SU-DHL-6 (cell line): ENCODE measurements at regions not wholly inside any gene's neighbourhood (a gene's known extent, or its start where the extent isn't known, plus 50 kb on each side); places are given as distances from the start of the nearest gene placed in this dataset.

Experiments used
- H2AFZ ChIP-seq: fragments of 200-600 bp; sonication (generic); 2 replicates; pipeline ENCODE4 v1.6.1; 2014; ENCODE audit warnings: low read depth, mild to moderate bottlenecking, moderate library complexity, mixed read lengths, antibody characterized with exemption, low read length; ENCODE audit not compliant: severe bottlenecking
- H3F3A ChIP-seq: fragments of 200-600 bp; shearing (Covaris generic); 2 replicates; pipeline ENCODE4 v1.6.0; 2016; ENCODE audit warnings: antibody characterized with exemption, mild to moderate bottlenecking; ENCODE audit not compliant: insufficient read depth
- H3K27ac ChIP-seq: fragments of 200-600 bp; sonication (generic); 2 replicates; pipeline ENCODE4 v1.5.1; 2016; ENCODE audit warnings: low read depth, mild to moderate bottlenecking, low read length, moderate library complexity, mixed read lengths
- H3K27me3 ChIP-seq: fragments of 200-600 bp; sonication (generic), shearing (Covaris generic); 2 replicates; pipeline ENCODE4 v1.6.0; 2014; ENCODE audit warnings: mild to moderate bottlenecking, low read length
- H3K36me3 ChIP-seq: fragments of 200-600 bp; sonication (generic); 2 replicates; pipeline ENCODE4 v1.6.1; 2014; ENCODE audit warnings: mild to moderate bottlenecking, low read length, mixed read lengths
- H3K4me2 ChIP-seq: fragments of 300-600, 200-600 bp; shearing (Covaris generic), sonication (generic); 2 replicates; pipeline ENCODE4 v1.6.0; 2014; ENCODE audit warnings: low read length, low read depth, mild to moderate bottlenecking; ENCODE audit not compliant: poor library complexity, severe bottlenecking
- H3K4me3 ChIP-seq: fragments of 200-600 bp; sonication (generic); 2 replicates; pipeline ENCODE4 v1.5.1; 2014; ENCODE audit warnings: antibody characterized with exemption, low read length, mild to moderate bottlenecking, mixed read lengths; ENCODE audit not compliant: insufficient read depth, poor library complexity, severe bottlenecking
- H3K79me2 ChIP-seq: fragments of 200-600 bp; sonication (generic); 2 replicates; pipeline ENCODE4 v1.6.1; 2014; ENCODE audit warnings: mild to moderate bottlenecking, low read length, moderate library complexity; ENCODE audit not compliant: insufficient read depth
- H3K9ac ChIP-seq: fragments of 200-600 bp; sonication (generic); 2 replicates; pipeline ENCODE4 v1.7.0; 2014; ENCODE audit warnings: mild to moderate bottlenecking, low read length
- H3K9me2 ChIP-seq: fragments of 200-600 bp; sonication (generic); replicated peaks from 2 replicates; pipeline ENCODE4 v1.6.1; 2014; ENCODE audit warnings: low read length; ENCODE audit not compliant: insufficient read depth
- H3K9me3 ChIP-seq: fragments of 200-600 bp; sonication (generic); 2 replicates; pipeline ENCODE4 v1.6.1; 2014; ENCODE audit warnings: low read length, mixed read lengths; ENCODE audit not compliant: insufficient read depth
- H4K20me1 ChIP-seq: fragments of 200-600 bp; sonication (generic); 2 replicates; pipeline ENCODE4 v1.6.1; 2014; ENCODE audit warnings: low read depth, mild to moderate bottlenecking, antibody characterized with exemption, low read length, moderate library complexity, mixed read lengths
- CTCF ChIP-seq: fragments of 200-600 bp; sonication (generic); IDR thresholded peaks from one replicate; pipeline ENCODE4 v1.5.1; 2017; ENCODE audit warnings: antibody characterized with exemption, mild to moderate bottlenecking, low read length, moderate library complexity; ENCODE audit not compliant: insufficient read depth, poor library complexity, severe bottlenecking
- EZH2phosphoT487 ChIP-seq: fragments of 200-600 bp; sonication (generic), shearing (Covaris generic); conservative IDR thresholded peaks from 2 replicates; pipeline ENCODE4 v1.6.1; 2018; ENCODE audit warnings: mild to moderate bottlenecking, antibody characterized with exemption, low read length, moderate library complexity, mixed read lengths

GRCh38 chr2:183522489-183523266, 398.4 kb downstream of the NUP35 start:
- no peak overlapping the region for H3K9ac ChIP-seq
- no peaks in the 10 kb centered on the region for H3K9me2 ChIP-seq
- H3K36me3 ChIP-seq = 0 out of 2 replicates have a peak, but pooled peaks cover 5% of the 10 kb centered on the region
- H4K20me1 ChIP-seq = no peaks in the 10 kb centered on the region
- H3K4me2 ChIP-seq = no peak overlapping the region
- no peak overlapping the region for H3K27ac ChIP-seq
- no peak for TF ChIP-seq CTCF
- TF ChIP-seq EZH2phosphoT487 = no peak
- H3K27me3 ChIP-seq = no peaks in the 10 kb centered on the region
- H3K79me2 ChIP-seq = no peaks in the 10 kb centered on the region
- no peak overlapping the region for H2AFZ ChIP-seq
- no peaks in the 10 kb centered on the region for H3K9me3 ChIP-seq
- H3F3A ChIP-seq = no peaks in the 10 kb centered on the region
- no peak overlapping the region for H3K4me3 ChIP-seq

- no peaks in the 10 kb centered on the region for H3K79me2 ChIP-seq
- H3K4me2 ChIP-seq = no peak overlapping the region
- no peak overlapping the region for H3K27ac ChIP-seq
- H3K36me3 ChIP-seq = no peaks in the 10 kb centered on the region
- H3K4me3 ChIP-seq = no peak overlapping the region
- no peak overlapping the region for H2AFZ ChIP-seq
- no peaks in the 10 kb centered on the region for H3K9me3 ChIP-seq
- H3K9ac ChIP-seq = no peak overlapping the region
- H3F3A ChIP-seq = no peaks in the 10 kb centered on the region
- no peaks in the 10 kb centered on the region for H3K27me3 ChIP-seq
- H4K20me1 ChIP-seq = no peaks in the 10 kb centered on the region
- no peak for TF ChIP-seq CTCF
- no peak for TF ChIP-seq EZH2phosphoT487
- no peaks in the 10 kb centered on the region for H3K9me2 ChIP-seq
Observed at GRCh38 chr2:183530333-183530901, 406.2 kb downstream of the NUP35 start.

GRCh38 chr2:183532514-183532913, 408.3 kb downstream of the NUP35 start:
- H3K27me3 ChIP-seq = no peaks in the 10 kb centered on the region
- H3K9me3 ChIP-seq = no peaks in the 10 kb centered on the region
- TF ChIP-seq EZH2phosphoT487 (no peak), CTCF (no peak)
- no peak overlapping the region for H3K4me3 ChIP-seq
- H3K4me2 ChIP-seq = no peak overlapping the region
- no peak overlapping the region for H3K27ac ChIP-seq
- H3K36me3 ChIP-seq = no peaks in the 10 kb centered on the region
- no peaks in the 10 kb centered on the region for H4K20me1 ChIP-seq
- no peaks in the 10 kb centered on the region for H3F3A ChIP-seq
- H3K79me2 ChIP-seq = no peaks in the 10 kb centered on the region
- no peaks in the 10 kb centered on the region for H3K9me2 ChIP-seq
- H2AFZ ChIP-seq = no peak overlapping the region
- no peak overlapping the region for H3K9ac ChIP-seq
